ENCODE measurements at regions not wholly inside any gene's neighbourhood (a gene's known extent, or its start where the extent isn't known, plus 50 kb on each side); places are given as distances from the start of the nearest gene placed in this dataset.

- TF ChIP-seq CTCF (IDR thresholded peaks at IDR 0.05; ENCODE audit: low read depth, low read length): no peak
- no peak for DNase-seq (ENCODE audit: extremely low read depth, low read depth)
Observed at GRCh38 chr4:164484551-164484950, 269.4 kb upstream of the SMIM31 start.

- TF ChIP-seq CTCF (IDR thresholded peaks at IDR 0.05; ENCODE audit: low read depth, low read length): no peak
- no peak for DNase-seq (ENCODE audit: extremely low read depth, low read depth)
Observed at GRCh38 chr4:164485136-164485535, 268.8 kb upstream of the SMIM31 start.

DNA sequence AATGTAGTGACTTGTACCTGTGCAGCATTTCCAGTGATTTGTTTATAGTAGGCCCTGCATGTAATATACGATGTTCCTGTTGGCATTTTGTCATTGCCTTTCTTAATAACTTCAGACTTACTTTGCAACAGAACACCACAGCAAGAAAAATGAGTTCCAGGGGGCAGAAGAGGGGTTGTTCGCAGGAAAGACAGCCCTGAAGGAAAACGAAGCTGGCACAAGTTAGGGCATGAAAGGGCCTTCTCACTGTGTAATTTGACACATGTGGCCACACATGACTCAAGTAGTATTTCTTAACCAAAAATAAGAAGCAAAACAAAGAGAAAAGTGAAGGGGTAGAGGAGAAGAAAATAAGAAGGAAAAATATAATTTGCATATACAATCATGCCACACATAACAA is 265.8 kb upstream of the SMIM31 start:
- no peak for DNase-seq (ENCODE audit: extremely low read depth, low read depth)
- TF ChIP-seq CTCF (IDR thresholded peaks at IDR 0.05; ENCODE audit: low read depth, low read length): no peak

GRCh38 chr4:164501074-164501473 is 252.9 kb upstream of the SMIM31 start:
- no peak for DNase-seq (ENCODE audit: extremely low read depth, low read depth)
- TF ChIP-seq CTCF (IDR thresholded peaks at IDR 0.05; ENCODE audit: low read depth, low read length): no peak

GRCh38 chr4:164503874-164504273 is 250.1 kb upstream of the SMIM31 start:
- no peak for DNase-seq (ENCODE audit: extremely low read depth, low read depth)
- TF ChIP-seq CTCF (IDR thresholded peaks at IDR 0.05; ENCODE audit: low read depth, low read length): no peak

GRCh38 chr4:164508097-164508496 is 245.8 kb upstream of the SMIM31 start:
- no peak for DNase-seq (ENCODE audit: extremely low read depth, low read depth)
- TF ChIP-seq CTCF (IDR thresholded peaks at IDR 0.05; ENCODE audit: low read depth, low read length): no peak

- DNase-seq (ENCODE audit: extremely low read depth, low read depth): no peak
- TF ChIP-seq CTCF (IDR thresholded peaks at IDR 0.05; ENCODE audit: low read depth, low read length): no peak
Observed at GRCh38 chr4:164508771-164509170, 245.2 kb upstream of the SMIM31 start.

All from AG09319 (cell line).